Stimulated activated CD4-positive, alpha-beta T cell treated with anti-CD3 and anti-CD28 coated beads, Interleukin-2, amount 100 ng/mL, for 4 hours (primary cell): ENCODE measurements at regions not wholly inside any gene's neighbourhood (a gene's known extent, or its start where the extent isn't known, plus 50 kb on each side); places are given as distances from the start of the nearest gene placed in this dataset.

Source experiments
- DNase-seq: peaks from one replicate; pipeline ENCODE4 v3.0.0-alpha.2; 2020; ENCODE audit warnings: low read depth

DNA sequence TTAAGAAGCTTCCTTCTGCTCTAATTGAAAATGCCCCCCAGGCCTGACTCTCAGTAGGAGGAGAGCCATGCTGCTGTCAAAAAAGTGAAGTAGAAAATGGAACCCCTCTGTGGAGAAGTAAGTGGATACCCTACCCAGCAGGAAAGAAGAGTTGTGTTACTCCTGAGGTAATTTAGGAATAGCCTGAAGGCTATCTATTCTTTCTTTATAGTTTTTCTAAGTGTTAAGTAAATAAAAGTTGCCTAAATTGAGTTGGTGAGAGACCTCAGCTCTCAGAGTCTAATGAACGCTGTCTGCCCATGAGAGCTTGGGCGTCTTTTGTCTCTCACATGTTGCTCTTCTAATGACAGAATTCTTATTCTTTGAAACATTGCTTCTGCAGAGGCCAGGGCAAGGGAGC lies 116.2 kb downstream of the NSUN3 start:
- DNase-seq: no peak

GRCh38 chr3:94183551-94183950 lies 120.7 kb downstream of the NSUN3 start:
- DNase-seq: no peak

GRCh38 chr3:94184781-94185180 lies 121.9 kb downstream of the NSUN3 start:
- DNase-seq: no peak

DNA sequence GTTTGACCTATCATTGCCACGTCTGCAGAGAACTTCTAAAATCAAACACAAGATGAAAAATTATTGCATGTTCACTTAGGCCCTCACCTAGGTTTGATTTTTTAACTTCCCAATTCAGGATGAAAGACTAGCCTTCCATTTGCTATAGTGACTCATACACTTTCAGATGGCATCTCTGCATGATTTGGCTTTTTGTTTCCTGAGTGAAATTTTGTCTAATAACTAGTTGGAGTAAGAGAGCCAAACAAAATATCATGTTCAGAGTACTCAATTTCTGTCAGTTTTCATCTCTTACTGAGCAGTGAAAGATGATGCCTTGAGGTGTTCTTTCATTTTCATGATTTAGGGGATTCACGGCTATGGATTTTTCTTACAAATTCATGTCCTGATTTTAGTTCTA lies 122.9 kb downstream of the NSUN3 start:
- DNase-seq: no peak

DNA sequence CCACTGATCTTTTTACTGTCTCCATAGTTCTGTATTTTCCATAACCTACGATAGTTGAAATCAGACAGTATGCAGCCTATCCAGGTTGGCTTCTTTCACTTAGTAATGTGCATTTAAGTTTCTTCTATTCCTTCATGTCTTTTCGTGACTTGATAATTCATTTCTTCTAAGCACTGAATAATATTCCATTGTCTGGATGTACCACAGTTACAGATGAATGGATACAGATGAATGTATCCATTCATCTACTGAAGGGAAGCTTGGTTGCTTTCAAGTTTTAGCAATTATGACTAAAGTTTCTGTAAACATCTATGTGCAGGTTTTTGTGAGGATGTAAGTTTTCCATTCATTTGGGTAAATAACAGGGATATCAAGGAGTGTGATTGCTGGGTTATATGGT lies 124.8 kb downstream of the NSUN3 start:
- DNase-seq: no peak

GRCh38 chr3:94195381-94195780 lies 132.5 kb downstream of the NSUN3 start:
- DNase-seq: no peak

DNA sequence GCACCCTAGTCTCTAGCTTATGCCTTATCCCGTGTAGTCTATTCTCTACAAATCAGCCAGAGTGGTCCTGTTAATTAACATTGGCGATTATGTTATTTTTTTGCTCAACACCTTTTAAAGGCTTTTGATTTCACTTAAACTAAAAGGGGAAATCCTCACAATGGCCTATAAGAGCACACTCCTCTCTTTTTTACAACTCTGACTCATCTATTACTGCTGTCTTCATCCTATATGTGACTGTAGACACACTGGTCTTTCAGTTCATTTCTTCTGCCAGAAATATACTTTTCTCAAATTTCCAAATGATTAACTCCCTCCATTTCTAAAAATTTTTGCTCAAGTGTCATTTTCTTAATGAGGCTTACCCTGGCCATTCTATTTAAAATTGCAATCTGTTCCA lies 143.4 kb downstream of the NSUN3 start:
- DNase-seq: no peak

- DNase-seq: no peak
Observed at GRCh38 chr3:94210256-94210655, 147.4 kb downstream of the NSUN3 start.

GRCh38 chr3:94217406-94217805 lies 154.5 kb downstream of the NSUN3 start:
- no peak for DNase-seq

- no peak for DNase-seq
Observed at GRCh38 chr3:94220426-94220825, 157.6 kb downstream of the NSUN3 start.

DNA sequence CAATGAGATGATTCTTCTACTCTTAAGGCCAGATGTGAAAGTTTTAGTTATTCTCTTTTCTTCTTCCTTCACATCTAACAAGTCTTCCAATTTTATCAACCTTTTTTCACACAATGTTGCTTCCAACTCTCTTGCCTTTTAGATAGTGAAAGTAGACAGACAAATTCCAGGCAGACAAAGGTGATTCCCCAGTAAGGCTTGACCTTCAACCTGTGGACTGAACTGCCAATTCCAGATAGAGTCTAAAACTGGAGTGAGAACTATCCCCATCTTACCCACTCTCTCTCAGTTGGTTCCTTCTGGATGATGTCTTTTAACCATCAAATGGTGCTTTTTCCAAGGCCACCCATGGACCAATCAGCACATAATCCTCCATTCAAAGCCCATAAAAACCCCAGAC lies 159.0 kb downstream of the NSUN3 start:
- DNase-seq: no peak

- DNase-seq: no peak
Observed at GRCh38 chr3:94225148-94225865, 162.4 kb downstream of the NSUN3 start.

- no peak for DNase-seq
Observed at GRCh38 chr3:94226078-94226477, 163.2 kb downstream of the NSUN3 start.

- no peak for DNase-seq
Observed at GRCh38 chr3:94232921-94233320, 170.1 kb downstream of the NSUN3 start.

DNA sequence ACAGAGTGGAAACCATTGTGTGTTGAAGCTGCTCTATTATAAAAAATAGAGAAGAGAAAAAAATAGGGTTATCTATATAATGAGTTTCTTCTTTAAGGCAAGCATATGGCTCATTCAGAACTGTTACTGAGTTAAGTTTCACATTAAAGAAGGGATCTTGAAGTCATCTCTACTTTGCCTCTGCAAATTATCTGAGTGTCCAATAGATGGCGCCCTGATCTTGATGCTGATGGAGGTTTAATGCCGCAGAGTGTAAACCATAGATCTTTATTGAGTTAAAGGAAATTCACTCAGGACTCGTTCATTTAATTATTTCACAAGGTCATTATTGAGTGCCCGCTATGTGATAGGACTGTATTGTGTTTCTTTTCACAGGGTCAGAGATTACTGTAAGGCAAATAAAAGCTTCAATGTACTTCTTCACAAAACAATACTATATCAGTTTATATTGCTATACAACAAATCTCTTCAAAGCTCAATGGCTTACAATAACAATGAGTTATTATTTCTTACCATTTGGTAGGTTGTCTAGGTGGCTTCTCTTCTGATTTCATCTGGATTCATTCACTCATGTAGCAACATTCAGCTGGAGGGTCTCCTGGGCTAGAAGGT lies 171.4 kb downstream of the NSUN3 start:
- no peak for DNase-seq

DNA sequence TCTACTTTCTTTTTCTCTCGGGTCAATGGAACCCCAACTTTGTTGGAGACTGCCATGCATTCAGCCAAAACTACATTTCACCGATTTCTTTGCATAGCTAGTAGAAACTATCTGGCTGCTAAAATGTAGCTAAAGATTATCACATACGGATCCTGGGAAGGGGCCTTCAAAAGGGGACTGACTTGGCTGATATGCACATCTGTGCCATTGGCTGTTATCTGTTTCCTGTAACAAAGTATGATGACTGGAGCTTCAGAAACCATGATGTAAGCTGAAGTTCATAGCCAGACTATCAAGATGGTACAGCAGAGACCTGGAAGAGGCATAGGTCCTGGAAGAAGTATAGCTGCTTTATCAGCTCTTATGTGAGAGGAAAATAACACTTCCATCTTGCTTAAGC lies 179.1 kb downstream of the NSUN3 start:
- no peak for DNase-seq

GRCh38 chr3:94246171-94246570 lies 183.3 kb downstream of the NSUN3 start:
- DNase-seq: no peak

- DNase-seq: no peak
Observed at GRCh38 chr3:94248042-94248441, 185.2 kb downstream of the NSUN3 start.

DNA sequence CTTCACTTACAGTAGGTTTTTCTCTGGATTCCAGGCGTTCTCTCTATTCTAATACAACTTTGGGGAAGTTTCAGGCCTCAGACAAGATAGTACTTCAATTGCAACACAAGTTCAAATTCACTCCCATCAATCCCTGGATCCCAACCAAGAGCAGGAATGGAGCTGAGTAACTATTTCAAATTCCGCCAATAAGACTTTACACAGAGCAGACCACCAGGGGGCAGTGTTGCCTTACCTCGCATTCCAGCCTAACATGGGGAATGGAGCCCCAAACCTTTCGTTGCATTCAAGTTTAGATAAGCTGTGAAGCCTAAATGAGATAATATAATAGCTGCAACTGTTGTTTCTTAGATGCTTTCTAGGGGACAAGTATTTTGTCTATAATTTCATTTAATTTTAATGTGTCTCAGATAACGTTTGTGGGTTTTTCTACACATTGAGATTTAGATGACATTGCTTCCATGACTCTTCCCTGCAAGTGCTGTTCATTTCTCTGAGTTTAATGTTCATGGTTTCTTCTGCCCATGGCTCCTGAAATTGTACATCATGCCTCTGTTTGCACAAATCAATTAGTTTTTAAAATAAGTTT lies 186.7 kb downstream of the NSUN3 start:
- DNase-seq: peak; percentile 30

DNA sequence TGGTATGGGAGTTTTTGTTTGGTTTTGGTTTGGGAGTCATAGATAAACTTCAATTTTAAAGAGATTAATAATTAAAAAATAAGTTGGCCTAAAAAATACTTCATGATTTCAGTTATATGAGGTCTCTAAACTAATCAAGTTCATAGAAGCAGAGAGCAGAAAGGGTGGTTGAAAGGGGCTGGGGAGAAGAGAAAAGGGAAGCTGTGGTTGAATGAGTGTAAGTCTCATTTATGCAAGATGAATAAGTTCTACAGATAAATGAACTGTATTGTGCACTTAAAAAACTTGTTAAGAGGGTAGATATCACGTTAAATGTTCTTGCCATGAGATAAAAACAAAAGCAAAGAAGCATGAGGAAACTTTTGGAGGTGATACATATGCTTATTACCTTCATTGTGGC lies 188.7 kb downstream of the NSUN3 start:
- DNase-seq: no peak

DNA sequence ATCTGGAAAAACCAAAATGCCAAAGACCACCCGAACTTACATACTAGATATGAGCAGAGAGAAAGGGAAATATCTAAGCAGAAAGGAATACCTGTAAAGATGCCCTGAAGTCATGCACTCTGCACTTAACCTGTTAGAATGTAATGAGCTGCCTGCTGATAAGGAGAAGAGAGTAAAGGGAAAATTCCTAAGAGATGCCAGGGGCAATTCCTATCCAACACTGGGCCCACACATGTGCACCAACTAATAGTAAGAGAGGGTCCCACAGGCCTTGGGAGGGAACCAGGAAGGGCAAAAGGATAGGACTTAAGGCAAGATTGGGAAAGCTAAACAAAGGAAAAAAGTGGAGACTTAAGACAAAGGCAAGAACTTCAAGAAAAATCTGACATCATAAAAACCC lies 189.5 kb downstream of the NSUN3 start:
- no peak for DNase-seq

DNA sequence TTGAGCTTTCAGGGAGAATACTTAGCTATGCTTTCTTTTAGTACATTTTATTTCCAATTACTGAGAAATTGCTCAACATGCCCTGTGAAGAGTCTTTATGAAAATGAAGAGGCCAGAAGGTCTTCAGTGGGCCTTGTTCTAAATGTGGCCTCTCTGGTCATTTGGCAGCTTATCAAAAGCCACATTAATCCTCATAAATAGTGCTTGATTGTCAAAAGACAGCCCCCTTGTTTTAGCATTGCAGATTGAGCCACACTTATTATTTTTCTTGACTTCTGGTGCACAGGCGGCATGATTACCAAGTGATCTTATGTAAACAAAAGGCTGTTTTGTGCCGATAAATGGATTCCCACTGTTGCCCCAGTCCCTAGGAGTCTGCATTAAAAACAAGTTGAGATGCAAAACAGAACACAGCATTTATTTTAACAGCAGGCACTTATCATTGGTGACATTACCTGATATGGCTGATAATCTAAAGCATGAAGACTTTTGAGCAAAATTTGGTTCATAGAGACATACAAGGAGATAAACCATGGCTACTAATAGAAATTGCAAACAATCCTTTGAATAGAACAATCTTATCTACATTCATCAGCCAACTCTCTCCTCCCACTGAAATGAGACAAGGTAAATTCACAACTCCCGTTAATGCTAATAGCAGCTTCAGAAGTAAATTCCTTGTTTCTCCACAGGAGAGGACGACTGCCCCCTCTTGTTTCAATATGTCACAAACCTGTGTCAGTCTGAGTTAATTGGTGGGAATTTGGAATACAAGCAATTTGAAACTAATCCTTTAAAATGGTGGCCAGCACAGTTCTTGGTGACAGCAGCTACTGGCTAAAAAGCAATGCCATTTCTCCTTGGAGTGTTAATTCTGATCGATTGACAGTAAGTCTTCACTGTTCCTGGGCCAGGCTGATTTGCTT lies 194.3 kb downstream of the NSUN3 start:
- no peak for DNase-seq

- DNase-seq: no peak
Observed at GRCh38 chr3:94258851-94259250, 196.0 kb downstream of the NSUN3 start.
